ENCODE measurements at regions not wholly inside any gene's neighbourhood (a gene's known extent, or its start where the extent isn't known, plus 50 kb on each side); places are given as distances from the start of the nearest gene placed in this dataset.
"Not testable (repeated sequence)": the region's sequence is repeated elsewhere in the genome, so short reads cannot be mapped to it uniquely, and the experiment has no call there.

GRCh38 chr16:13708347-13709120 is 211.4 kb upstream of the ERCC4 start:
- Mint-ChIP-seq H3K36me3 (ENCODE audit: low read depth) (no peaks in the 10 kb centered on the region), H3K27ac (no peak overlapping the region), H3K4me3 (ENCODE audit: low read depth) (no peak overlapping the region), H3K4me1 (ENCODE audit: low read depth) (no peaks in the 10 kb centered on the region), H3K9me3 (peaks cover 22% of the 10 kb centered on the region), H3K27me3 (ENCODE audit: low read depth) (no peaks in the 10 kb centered on the region)
- DNase-seq (ENCODE audit: low spot score): no peak
- intact Hi-C loops (cut with micrococcal nuclease): no loop called here

GRCh38 chr16:13718748-13719147 is 201.2 kb upstream of the ERCC4 start:
- Mint-ChIP-seq H3K9me3 (no peaks in the 10 kb centered on the region), H3K36me3 (ENCODE audit: low read depth) (no peaks in the 10 kb centered on the region), H3K27me3 (ENCODE audit: low read depth) (no peaks in the 10 kb centered on the region), H3K27ac (no peak overlapping the region), H3K4me3 (ENCODE audit: low read depth) (no peak overlapping the region), H3K4me1 (ENCODE audit: low read depth) (no peaks in the 10 kb centered on the region)
- intact Hi-C loops (cut with micrococcal nuclease): no loop called here
- DNase-seq (ENCODE audit: low spot score): no peak

GRCh38 chr16:13727943-13728342 is 192.0 kb upstream of the ERCC4 start:
- no peak for DNase-seq (ENCODE audit: low spot score)
- intact Hi-C loops (cut with micrococcal nuclease): no loop called here
- H3K4me3 Mint-ChIP-seq (ENCODE audit: low read depth): no peak overlapping the region
- no peaks in the 10 kb centered on the region for H3K36me3 Mint-ChIP-seq (ENCODE audit: low read depth)
- H3K4me1 Mint-ChIP-seq (ENCODE audit: low read depth): no peaks in the 10 kb centered on the region
- peaks cover 25% of the 10 kb centered on the region for H3K9me3 Mint-ChIP-seq
- H3K27me3 Mint-ChIP-seq (ENCODE audit: low read depth): no peaks in the 10 kb centered on the region
- H3K27ac Mint-ChIP-seq: no peak overlapping the region

- Mint-ChIP-seq H3K4me3 (ENCODE audit: low read depth) (no peak overlapping the region), H3K9me3 (peaks cover 8% of the 10 kb centered on the region), H3K4me1 (ENCODE audit: low read depth) (no peaks in the 10 kb centered on the region), H3K27ac (no peak overlapping the region), H3K27me3 (ENCODE audit: low read depth) (no peaks in the 10 kb centered on the region), H3K36me3 (ENCODE audit: low read depth) (no peaks in the 10 kb centered on the region)
- DNase-seq (ENCODE audit: low spot score): no peak
- intact Hi-C loops (cut with micrococcal nuclease): no loop called here
Measured at GRCh38 chr16:13733561-13733960, 186.4 kb upstream of the ERCC4 start.

- H3K36me3 Mint-ChIP-seq (ENCODE audit: low read depth); H3K27me3 Mint-ChIP-seq (ENCODE audit: low read depth); intact Hi-C loops (cut with micrococcal nuclease); H3K27ac Mint-ChIP-seq; DNase-seq (ENCODE audit: low spot score); H3K4me1 Mint-ChIP-seq (ENCODE audit: low read depth); H3K4me3 Mint-ChIP-seq (ENCODE audit: low read depth): not testable (repeated sequence)
- peaks cover 14% of the 10 kb centered on the region for H3K9me3 Mint-ChIP-seq
Measured at GRCh38 chr16:13739621-13740373, 180.2 kb upstream of the ERCC4 start.

GRCh38 chr16:13742928-13743327 is 177.0 kb upstream of the ERCC4 start:
- H3K27me3 Mint-ChIP-seq (ENCODE audit: low read depth): no peaks in the 10 kb centered on the region
- no peak overlapping the region for H3K4me3 Mint-ChIP-seq (ENCODE audit: low read depth)
- no peaks in the 10 kb centered on the region for H3K4me1 Mint-ChIP-seq (ENCODE audit: low read depth)
- H3K36me3 Mint-ChIP-seq (ENCODE audit: low read depth): no peaks in the 10 kb centered on the region
- peaks cover 14% of the 10 kb centered on the region for H3K9me3 Mint-ChIP-seq
- DNase-seq (ENCODE audit: low spot score): no peak
- intact Hi-C loops (cut with micrococcal nuclease): no loop called here
- H3K27ac Mint-ChIP-seq: no peak overlapping the region

GRCh38 chr16:13743571-13743970 is 176.4 kb upstream of the ERCC4 start:
- no peaks in the 10 kb centered on the region for H3K4me1 Mint-ChIP-seq (ENCODE audit: low read depth)
- no peak overlapping the region for H3K27ac Mint-ChIP-seq
- no peak overlapping the region for H3K4me3 Mint-ChIP-seq (ENCODE audit: low read depth)
- intact Hi-C loops (cut with micrococcal nuclease): no loop called here
- H3K9me3 Mint-ChIP-seq: peaks cover 14% of the 10 kb centered on the region
- no peaks in the 10 kb centered on the region for H3K27me3 Mint-ChIP-seq (ENCODE audit: low read depth)
- no peaks in the 10 kb centered on the region for H3K36me3 Mint-ChIP-seq (ENCODE audit: low read depth)
- DNase-seq (ENCODE audit: low spot score): no peak

GRCh38 chr16:13756411-13757140 is 163.4 kb upstream of the ERCC4 start:
- H3K4me3 Mint-ChIP-seq (ENCODE audit: low read depth): no peak overlapping the region
- no peak overlapping the region for H3K27ac Mint-ChIP-seq

GRCh38 chr16:13766334-13766733 is 153.6 kb upstream of the ERCC4 start:
- intact Hi-C loops (cut with micrococcal nuclease): no loop called here
- Mint-ChIP-seq H3K4me1 (ENCODE audit: low read depth) (no peaks in the 10 kb centered on the region), H3K36me3 (ENCODE audit: low read depth) (no peaks in the 10 kb centered on the region), H3K9me3 (peaks cover 14% of the 10 kb centered on the region), H3K27ac (no peak overlapping the region), H3K27me3 (ENCODE audit: low read depth) (no peaks in the 10 kb centered on the region), H3K4me3 (ENCODE audit: low read depth) (no peak overlapping the region)
- DNase-seq (ENCODE audit: low spot score): no peak

More at GRCh38 chr16:13756411-13757140, 163.4 kb upstream of the ERCC4 start:
- Mint-ChIP-seq H3K4me1 (ENCODE audit: low read depth) (no peaks in the 10 kb centered on the region), H3K36me3 (ENCODE audit: low read depth) (no peaks in the 10 kb centered on the region), H3K27me3 (ENCODE audit: low read depth) (no peaks in the 10 kb centered on the region), H3K9me3 (peaks cover 12% of the 10 kb centered on the region)
- DNase-seq (ENCODE audit: low spot score): no peak
- intact Hi-C loops (cut with micrococcal nuclease): no loop called here

- H3K27ac Mint-ChIP-seq: no peak overlapping the region
- no peaks in the 10 kb centered on the region for H3K36me3 Mint-ChIP-seq (ENCODE audit: low read depth)
- no peaks in the 10 kb centered on the region for H3K4me1 Mint-ChIP-seq (ENCODE audit: low read depth)
- peaks cover 14% of the 10 kb centered on the region for H3K9me3 Mint-ChIP-seq
- no peaks in the 10 kb centered on the region for H3K27me3 Mint-ChIP-seq (ENCODE audit: low read depth)
- H3K4me3 Mint-ChIP-seq (ENCODE audit: low read depth): no peak overlapping the region
- DNase-seq (ENCODE audit: low spot score): no peak
- intact Hi-C loops (cut with micrococcal nuclease): no loop called here
Measured at GRCh38 chr16:13767215-13767614, 152.7 kb upstream of the ERCC4 start.

- no peaks in the 10 kb centered on the region for H3K36me3 Mint-ChIP-seq (ENCODE audit: low read depth)
- intact Hi-C loops (cut with micrococcal nuclease): no loop called here
- no peaks in the 10 kb centered on the region for H3K27me3 Mint-ChIP-seq (ENCODE audit: low read depth)
- peaks cover 14% of the 10 kb centered on the region for H3K9me3 Mint-ChIP-seq
- H3K4me1 Mint-ChIP-seq (ENCODE audit: low read depth): no peaks in the 10 kb centered on the region
- H3K27ac Mint-ChIP-seq: no peak overlapping the region
- H3K4me3 Mint-ChIP-seq (ENCODE audit: low read depth): no peak overlapping the region
- DNase-seq (ENCODE audit: low spot score): no peak
Measured at GRCh38 chr16:13768471-13768870, 151.5 kb upstream of the ERCC4 start.

- no peak for DNase-seq (ENCODE audit: low spot score)
- H3K27ac Mint-ChIP-seq: no peak overlapping the region
- no peaks in the 10 kb centered on the region for H3K27me3 Mint-ChIP-seq (ENCODE audit: low read depth)
- intact Hi-C loops (cut with micrococcal nuclease): no loop called here
- H3K9me3 Mint-ChIP-seq: peaks cover 8% of the 10 kb centered on the region
- no peaks in the 10 kb centered on the region for H3K4me1 Mint-ChIP-seq (ENCODE audit: low read depth)
- no peaks in the 10 kb centered on the region for H3K36me3 Mint-ChIP-seq (ENCODE audit: low read depth)
- H3K4me3 Mint-ChIP-seq (ENCODE audit: low read depth): no peak overlapping the region
Measured at GRCh38 chr16:13770436-13770835, 149.5 kb upstream of the ERCC4 start.

GRCh38 chr16:13772782-13773181 is 147.2 kb upstream of the ERCC4 start:
- no peaks in the 10 kb centered on the region for H3K36me3 Mint-ChIP-seq (ENCODE audit: low read depth)
- peaks cover 21% of the 10 kb centered on the region for H3K9me3 Mint-ChIP-seq
- H3K4me3 Mint-ChIP-seq (ENCODE audit: low read depth): no peak overlapping the region
- intact Hi-C loops (cut with micrococcal nuclease): no loop called here
- no peaks in the 10 kb centered on the region for H3K27me3 Mint-ChIP-seq (ENCODE audit: low read depth)
- H3K27ac Mint-ChIP-seq: no peak overlapping the region
- DNase-seq (ENCODE audit: low spot score): no peak
- H3K4me1 Mint-ChIP-seq (ENCODE audit: low read depth): no peaks in the 10 kb centered on the region
